HG03439 (cell line): ENCODE measurements at regions not wholly inside any gene's neighbourhood (a gene's known extent, or its start where the extent isn't known, plus 50 kb on each side); places are given as distances from the start of the nearest gene placed in this dataset.
"Not testable (repeated sequence)": the region's sequence is repeated elsewhere in the genome, so short reads cannot be mapped to it uniquely, and the experiment has no call there.

Experiments
- ATAC-seq: cut with Tn5 transposase; IDR thresholded peaks from one replicate; pipeline ENCODE4 v1.9.1; 2021; ENCODE audit warnings: mild to moderate bottlenecking, moderate library complexity; ENCODE audit not compliant: unreplicated experiment

DNA sequence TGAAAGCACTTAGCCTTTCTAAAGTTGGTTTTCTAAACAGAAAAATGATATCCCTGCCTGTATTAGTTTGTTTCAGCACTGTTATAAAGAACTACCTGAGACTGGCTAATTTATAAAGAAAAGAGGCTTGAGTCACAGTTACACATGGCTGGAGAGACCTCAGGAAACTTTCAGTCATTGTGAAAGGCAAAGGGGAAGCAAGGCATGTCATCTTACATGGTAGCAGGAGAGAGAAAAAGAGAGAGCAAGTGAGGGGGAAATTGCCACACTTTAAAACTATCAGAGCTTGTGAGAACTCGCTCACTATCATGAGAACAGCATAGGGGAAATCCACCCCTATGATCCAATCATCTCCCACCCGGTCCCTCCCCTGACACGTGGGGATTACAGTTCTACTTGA, 64.9 kb downstream of the FAM170A start:
- no peak for ATAC-seq

DNA sequence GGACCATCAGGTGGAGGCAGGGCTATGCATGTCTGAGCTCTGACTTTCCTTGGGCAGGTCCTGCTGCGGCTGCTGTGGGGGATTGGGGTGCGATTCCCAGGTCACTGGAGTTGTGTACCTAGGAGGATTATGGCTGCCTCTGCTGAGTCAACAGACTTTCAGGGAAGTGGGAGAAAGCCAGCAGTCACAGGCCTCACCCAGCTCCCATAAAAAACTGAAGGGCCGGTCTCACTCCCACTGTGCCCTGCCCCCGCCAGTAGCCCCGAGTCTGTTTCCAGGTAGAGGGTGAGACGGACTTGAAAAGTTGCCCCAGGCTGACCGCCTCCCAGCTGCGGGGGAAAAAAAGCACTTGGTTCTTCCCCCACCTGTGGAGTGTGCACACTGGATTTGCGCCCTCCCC, 76.7 kb downstream of the FAM170A start:
- no peak for ATAC-seq

DNA sequence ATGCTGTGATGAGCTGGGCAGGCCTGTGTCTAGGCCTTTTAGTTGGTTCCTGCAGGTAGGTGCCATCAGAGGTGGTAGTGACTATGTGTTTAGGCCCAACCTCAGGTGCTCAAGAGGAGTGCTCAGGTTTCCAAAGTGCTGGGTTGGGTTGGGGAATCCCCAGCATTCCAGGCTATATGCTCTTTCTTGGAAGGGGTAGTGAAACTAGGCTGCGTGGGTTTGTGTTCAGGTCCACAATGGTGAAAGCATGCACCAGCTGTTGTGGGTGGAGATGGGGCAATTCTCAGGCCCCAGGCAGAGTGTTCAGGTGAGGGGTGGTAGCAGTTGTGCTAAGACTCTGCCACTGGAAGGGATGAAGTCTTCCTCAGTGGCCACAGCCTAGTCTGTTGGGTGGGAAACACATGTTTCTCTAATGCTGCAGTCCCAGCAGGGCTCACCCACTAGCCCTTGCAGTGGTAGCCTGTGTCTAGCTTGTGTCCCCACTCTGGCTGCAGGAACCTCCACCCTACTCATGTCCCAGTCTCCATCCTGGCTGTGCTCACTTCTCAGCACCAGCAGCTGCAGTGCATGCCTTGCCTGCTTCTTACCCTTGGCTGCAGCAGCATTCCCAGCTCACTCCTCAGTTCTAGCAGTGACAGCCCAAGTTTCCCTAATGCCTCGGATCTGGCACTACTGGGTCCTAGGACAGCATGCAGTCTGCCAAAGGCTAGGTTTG, 78.9 kb downstream of the FAM170A start:
- no peak for ATAC-seq

DNA sequence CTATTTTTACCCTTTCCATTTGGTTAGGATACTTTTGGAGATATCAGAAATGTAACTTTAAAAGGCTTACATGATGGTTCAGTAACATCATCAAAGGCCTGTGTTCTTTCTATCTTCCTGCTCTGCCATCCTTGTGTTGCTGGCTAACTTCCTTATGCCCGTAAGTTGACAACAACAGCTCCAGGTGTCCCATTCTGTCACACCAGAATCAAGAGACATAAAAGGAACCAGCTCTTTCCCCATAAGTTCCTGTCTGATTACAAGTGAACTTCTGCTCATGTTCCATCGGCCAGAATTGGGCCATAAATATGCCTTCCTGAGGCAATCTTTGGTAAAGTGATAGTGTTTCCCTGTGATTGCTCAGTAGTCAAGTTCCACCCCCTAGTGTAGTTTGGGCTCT, 92.4 kb downstream of the FAM170A start:
- no peak for ATAC-seq

DNA sequence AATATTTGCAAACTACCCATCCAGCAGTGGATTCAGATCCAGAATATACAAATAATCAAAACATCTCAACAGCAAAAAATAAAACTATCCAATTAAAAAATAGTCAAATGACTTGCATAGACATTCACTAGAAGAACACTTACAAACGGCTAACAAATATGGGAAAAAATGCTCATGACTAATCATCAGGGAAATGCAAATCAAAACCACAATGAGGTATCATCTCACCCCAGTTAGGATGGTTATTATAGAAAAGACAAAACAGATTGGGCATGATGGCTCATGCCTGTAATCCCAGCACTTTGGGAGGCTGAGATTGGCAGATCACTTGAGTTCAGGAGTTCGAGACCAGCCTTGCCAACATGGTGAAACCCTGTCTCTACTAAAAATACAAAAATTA, 95.9 kb downstream of the FAM170A start:
- ATAC-seq: not testable (repeated sequence)

DNA sequence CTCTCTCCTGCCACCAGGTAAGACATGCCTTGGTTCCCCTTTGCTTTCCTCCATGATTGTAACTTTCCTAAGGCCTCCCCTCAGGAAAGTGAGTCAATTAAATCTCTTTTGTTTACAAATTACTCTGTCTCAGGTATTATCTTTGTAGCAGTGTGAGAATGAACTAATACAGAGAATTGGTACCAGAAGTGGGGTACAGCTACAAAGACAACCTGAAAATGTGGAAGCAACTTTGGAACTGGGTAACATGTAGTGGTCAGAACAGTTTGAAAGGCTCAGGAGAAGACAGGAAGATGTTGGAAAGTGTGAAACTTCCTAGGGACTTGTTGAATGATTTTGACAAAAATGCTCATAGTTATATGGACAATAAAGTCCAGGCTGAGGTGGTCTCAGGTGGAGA, 97.2 kb downstream of the FAM170A start:
- ATAC-seq: no peak

DNA sequence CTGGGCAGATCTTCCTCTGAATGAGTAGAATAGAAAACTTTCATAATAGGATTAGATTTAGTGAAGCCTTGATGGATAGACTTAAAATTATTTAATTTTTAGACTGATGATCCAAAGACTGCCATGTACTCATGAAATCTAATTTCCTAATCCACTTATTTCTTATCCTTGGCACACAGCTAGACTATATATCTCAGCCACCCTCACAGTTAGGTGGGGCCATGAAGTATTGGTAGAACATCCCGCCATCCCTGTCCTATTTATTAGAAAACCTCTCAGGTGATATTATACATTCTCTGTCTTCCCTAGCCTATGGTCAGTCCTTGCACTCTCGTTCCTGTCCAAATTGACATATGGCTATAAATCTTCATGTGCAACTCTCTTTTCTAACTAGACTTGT, 110.9 kb downstream of the FAM170A start:
- ATAC-seq: no peak

DNA sequence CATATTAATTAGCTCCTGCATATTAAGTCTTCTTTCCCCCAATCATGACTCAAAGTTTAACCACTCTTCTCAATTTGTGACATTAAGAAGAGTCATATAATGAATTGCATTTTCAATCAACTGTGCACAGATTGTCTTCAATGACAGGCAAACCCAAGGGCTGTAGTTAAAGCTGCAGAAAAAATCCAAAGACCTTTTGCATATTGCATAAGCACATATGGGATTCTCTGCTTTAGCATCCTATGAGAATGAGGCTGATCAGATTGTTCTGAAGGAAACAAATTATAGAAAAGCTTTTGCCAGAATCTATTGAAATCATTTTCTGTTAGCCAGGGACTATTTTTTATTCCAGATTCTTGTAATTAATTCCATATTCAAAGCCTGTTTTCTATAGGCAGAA, 112.3 kb downstream of the FAM170A start:
- no peak for ATAC-seq

DNA sequence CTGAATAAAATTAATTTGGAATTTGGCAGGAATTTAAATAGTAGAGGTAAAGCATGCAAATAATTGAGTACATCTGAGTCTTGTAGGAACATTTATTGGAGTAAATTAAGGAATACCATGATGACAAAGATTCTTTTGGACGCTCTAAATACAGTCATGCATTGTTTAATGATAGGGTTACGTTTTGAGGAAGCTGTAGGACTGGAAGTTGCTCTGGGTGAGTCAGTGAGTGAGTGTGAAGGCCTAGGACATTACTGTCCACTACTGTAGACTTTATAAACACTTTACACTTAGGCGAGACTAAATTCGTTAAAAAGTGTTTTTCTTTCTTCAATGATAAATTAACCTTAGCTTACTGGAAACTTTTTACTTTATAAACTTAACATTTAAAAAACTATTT, 113.0 kb downstream of the FAM170A start:
- no peak for ATAC-seq

DNA sequence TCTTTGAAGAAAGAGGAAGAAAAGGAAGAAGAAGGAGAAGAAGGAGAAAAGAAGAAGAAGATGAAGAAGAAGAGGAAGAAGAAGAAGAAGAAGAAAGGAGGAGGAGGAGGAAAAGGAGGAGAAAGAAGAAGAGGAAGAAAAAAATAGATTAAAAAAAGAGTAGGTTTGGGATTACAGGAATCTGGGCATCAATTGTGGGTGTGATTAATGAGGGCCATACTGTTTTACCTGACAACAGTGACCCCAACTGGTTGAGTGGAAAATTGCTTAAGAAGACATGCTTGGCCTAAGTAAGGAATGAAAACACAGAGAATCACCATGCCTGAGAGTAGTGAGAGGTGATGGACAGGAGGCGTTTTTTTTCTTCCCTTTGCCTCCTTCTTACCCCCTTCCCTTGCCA, 114.6 kb downstream of the FAM170A start:
- ATAC-seq: peak; percentile 88

DNA sequence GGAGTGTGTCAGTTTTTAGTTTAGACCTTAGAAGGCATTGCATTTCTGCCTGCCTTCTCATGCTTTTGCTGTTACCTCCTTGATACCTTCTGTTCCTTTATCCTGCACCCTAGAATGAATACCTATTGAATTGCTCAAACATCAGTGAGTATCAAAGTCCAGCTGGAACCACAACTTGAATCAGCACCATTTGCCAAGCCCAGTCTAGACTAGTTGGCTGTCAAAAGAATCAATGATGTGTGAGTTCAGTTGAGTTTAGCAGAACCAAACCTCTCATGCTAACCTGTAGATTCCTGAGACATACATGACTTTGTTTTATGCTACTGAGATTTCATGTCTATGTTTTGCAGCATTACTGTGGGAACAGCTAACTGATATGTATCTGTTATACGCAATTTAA, 116.6 kb downstream of the FAM170A start:
- no peak for ATAC-seq

DNA sequence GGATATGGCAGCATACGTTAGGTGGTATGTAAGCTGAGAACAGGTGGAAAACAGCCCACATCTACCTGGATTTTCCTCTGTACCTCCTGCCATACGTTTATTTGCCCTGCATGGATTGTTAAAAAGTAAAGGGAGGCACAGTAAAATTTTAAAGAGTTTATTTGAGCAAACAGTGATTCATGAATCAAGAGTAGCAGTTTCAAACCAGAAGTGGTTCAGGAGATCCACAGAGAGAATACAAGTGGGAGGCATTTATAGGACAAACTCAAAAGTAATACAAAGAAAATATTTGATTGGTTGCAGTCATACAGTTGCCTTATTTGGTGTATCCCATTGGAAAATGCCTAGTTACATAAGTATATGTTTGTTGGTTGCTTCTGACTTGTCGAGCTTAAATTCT, 117.6 kb downstream of the FAM170A start:
- no peak for ATAC-seq

DNA sequence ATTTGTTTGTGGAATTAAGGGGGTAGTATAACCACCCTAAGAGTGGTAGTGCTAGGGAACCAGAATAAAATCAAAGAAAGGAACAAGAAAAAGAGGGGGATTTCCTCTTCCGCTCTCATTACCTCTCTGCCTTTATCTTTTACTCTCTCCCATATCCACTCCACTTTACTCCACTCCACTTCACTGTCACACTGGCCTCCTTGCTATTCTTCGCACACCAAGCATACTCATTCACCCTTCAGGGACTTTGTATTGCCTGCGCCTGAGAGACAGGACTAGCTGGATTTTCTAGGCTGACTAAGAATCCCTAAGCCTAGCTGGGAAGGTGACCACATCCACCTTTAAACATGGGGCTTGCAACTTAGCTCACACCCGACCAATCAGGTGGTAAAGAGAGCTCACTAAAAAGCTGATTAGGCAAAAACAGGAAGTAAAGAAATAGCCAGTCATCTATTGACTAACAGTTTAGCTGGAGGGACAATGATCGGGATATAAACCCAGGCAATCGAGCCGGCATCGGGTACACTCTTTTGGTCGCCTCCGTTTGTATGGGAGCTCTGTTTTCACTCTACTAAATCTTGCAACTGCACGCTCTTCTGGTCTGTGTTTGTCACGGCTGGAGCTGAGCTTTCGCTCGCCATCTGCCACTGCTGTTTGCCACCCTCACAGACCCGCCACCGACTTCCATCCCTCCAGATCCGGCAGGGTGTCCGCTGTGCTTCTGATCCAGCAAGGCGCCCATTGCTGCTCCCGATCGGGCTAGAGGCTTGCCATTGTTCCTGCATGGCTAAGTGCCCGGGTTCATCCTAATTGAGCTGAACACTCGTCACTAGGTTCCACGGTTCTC, 121.8 kb downstream of the FAM170A start:
- ATAC-seq: no peak

DNA sequence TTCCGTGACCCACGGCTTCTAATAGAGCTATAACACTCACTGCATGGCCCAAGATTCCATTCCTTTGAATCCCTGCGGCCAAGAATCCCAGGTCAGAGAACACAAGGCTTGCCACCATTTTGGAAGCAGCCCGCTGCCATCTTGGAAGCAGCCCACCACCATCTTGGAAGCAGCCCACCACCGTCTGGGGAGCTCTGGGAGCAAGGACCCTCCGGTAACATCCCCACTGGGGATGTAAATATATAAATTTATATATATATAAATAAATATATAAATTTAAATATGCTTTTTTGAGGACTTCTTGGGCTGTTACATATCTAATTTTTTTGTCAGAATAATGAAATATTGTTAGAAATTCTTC, 122.4 kb downstream of the FAM170A start:
- no peak for ATAC-seq

DNA sequence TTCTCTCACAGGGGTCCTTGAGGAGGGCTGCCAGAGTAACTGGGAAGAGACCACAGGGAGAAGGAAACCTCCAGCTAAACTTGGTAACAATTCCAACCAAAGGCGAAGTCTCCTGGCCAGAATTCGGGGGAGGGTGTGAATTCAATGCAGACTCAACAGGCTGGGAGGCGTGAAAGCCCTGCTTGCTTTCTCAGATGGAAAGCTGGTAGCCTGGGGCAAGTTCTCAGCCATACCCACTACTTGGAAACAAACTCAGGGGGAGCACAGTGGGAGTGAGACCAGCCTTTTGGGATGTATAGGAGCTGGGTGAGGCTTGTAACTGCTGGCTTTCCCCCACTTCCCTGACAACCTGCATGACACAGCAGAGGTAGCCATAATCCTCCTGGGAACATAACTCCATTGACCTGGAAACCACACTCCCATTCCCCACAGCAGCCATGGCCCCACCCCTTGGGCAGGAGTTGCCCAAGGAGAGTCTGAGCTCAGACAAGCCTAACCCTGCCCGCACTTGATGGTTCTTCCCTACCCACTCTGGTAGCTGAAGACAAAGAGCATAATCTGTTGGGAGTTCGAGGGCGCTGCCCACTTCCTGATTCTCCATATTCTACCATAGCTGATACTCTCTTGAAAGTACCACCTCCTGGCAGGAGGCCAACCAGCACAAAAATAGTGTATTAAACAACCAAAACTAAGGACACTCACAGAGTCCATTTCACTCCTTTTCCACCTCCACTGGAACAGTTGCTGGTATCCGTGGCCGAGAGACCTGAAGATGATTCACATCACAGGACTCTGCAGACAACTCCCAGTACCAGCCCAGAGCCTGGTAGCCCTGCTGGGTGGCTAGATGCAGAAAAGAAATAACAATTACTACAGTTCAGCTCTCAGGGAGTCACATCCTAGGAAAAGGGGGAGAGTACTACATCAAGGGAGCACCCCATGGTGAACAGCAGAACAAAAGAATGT, 123.8 kb downstream of the FAM170A start:
- no peak for ATAC-seq

DNA sequence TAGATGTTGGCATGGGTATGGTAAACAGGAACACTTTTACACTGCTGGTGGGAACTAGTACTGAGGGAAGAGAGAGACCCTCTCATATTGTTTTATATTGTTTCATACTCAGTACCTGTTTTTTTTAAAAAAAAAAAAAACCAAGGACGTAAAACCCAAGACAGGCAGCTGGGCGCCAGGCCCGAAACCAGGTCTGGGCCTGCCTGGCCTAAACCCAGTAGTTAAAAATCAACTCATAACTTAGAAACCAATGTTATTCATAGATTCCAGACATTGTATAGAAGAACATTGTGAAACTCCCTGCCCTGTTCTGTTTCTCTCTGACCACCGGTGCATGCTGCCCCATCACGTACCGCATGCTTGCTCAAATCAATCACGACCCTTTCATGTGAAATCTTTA, 125.5 kb downstream of the FAM170A start:
- not testable (repeated sequence) for ATAC-seq

DNA sequence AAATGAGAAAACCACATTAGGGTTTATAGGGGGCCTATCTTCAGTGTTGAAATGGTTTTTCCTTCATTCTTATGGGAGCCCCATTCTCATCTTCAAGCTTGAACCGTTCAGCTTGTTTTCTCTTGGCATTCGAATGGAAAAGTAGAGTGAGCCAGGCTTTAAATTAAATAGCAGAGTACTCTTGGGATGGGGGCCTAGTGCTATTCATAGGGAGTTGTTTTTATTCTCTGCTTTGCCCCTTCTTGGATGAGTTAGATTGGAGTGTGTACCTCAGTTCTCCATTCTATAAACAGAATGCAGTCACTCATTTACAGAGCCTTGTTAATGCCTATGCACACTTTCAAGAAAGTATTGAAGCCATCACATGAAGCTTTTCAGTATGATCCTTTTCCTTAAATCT, 127.9 kb downstream of the FAM170A start:
- no peak for ATAC-seq

DNA sequence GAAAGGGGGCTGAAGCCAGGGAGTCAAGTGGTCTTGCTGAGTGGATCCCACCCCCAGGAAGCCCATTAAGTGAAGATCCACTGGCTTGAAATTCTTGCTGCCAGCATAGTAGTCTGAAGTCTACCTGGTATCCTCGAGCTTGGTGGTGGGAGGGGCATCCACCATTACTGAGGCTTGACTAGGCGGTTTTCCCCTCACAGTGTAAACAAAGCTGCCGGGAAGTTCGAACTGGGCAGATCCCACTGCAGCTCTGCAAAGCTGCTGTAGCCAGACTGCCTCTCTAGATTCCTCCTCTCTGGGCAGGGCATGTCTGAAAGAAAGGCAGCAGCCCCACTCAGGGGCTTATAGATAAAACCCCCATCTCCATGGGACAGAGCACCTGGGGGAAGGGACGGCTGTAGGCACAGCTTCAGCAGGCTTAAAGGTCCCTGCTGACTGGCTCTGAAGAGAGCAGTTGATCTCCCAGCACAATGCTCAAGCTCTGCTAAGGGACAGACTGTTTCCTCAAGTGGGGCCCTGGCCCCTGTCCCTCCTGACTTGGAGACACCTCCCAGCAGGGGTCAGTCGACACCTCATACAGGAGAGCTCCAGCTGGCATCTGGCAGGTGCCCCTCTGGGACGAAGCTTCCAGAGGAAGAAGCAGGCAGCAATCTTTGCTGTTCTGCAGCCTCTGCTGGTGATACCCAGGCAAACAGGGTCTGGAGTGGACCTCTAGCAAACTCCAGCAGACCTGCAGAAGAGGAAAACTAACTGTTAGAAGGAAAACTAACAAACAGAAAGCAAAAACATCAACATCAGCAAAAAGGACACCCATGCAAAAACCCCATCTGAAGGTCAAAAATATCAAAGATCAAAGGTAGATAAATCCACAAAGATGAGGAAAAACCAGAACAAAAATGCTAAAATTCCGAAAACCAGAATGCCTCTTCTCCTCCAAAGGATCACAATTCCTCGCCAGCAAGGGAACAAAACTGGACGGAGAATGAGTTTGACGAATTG, 140.6 kb downstream of the FAM170A start:
- ATAC-seq: not testable (repeated sequence)

DNA sequence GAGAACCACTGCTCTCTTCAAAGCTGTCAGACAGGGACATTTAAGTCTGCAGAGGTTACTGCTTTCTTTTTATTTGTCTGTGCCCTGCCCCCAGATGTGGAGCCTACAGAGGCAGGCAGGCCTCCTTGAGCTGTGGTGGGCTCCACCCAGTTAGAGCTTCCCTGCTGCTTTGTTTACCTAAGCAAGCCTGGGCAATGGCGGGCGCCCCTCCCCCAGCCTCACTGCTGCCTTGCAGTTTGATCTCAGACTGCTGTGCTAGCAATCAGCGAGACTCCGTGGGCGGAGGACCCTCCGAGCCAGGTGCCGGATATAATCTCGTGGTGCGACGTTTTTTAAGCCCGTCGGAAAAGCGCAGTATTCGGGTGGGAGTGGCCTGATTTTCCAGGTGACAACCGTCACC, 150.8 kb downstream of the FAM170A start:
- not testable (repeated sequence) for ATAC-seq

DNA sequence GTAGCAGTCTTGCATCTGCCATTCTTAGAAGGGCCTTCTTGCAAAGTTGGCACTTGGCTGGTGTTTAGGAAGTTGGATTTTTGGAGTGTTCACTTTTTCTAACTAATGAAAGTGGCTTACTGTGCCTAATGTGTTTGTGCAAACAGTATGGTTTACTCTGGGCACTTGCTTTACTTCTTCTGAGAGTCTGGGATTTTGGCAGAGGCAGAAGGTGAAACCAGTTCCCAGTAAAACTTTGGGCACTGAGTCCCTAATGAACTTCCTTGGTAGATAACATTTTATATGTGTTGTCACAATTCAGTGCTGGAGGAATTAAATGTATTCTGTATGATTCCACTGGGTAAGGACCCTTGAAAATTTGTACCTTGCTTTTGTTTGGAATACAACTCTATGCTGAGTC, 155.7 kb downstream of the FAM170A start:
- no peak for ATAC-seq
